Activated CD4-positive, CD25-positive, alpha-beta regulatory T cell treated with anti-CD3 and anti-CD28 coated beads, Interleukin-2, amount 50 U/mL, for 16 hours (primary cell): ENCODE measurements at regions not wholly inside any gene's neighbourhood (a gene's known extent, or its start where the extent isn't known, plus 50 kb on each side); places are given as distances from the start of the nearest gene placed in this dataset.
"Not testable (repeated sequence)": the region's sequence is repeated elsewhere in the genome, so short reads cannot be mapped to it uniquely, and the experiment has no call there.

ENCODE experiments used
- DNase-seq: peaks from one replicate; pipeline ENCODE4 v3.0.0-alpha.2; 2020; ENCODE audit warnings: low read depth, low spot score

DNA sequence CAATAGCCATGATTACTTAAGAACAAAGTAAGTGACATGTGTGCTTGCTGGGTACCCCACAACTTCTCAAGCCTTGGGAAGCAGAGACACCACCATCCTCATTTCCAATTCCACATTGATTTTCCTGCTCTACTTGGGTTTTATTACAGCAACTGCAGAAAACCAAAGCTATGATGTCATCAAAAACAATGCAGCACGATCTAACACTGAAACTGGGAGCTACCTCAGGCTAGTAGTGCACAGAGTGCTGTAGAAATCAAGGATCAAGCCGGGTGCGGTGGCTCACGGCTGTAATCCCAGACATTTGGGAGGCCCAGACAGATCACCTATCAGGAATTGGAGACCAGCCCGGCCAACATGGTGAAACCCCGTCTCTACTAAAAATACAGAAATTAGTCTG, 174.4 kb upstream of the MSX2 start:
- no peak for DNase-seq

DNA sequence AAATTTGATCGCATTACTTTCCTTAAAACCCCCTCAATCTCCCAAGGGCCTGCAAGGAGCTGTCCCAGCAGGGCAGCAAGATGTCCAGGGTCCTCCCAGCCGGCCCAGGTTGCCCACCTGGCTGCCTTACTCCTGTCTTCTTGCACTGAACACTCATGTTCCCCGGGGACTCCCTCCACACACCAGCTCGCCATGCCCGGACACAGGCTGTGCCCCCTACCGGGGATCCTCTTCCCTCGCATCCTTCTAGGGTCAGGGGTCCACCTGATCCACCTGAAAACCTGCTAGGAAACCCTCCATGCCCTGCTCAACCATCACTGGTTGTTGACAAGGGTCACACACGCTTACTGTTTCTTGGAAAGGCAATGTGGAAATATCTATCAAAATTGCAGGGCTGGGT, 172.0 kb upstream of the MSX2 start:
- DNase-seq = no peak

DNA sequence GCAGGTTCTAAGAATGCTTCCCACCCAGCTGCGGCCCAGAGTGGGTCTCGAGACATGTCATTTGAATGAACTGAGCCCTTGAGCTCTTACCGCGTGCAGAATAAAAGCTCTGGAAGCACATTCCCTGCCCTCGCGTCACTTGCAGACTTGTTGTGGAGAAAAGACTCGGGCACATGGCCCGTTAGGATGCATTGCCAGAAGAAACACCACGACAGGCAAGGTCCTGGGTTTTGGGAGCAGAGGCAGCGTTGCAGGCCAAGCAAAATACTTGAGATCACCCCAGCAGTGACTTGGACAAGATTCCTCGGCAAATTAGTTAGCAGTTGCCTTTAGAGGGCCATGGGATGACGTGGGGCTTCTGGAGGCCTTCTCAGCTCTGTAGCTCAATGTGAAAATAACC, 170.8 kb upstream of the MSX2 start:
- DNase-seq = no peak

DNA sequence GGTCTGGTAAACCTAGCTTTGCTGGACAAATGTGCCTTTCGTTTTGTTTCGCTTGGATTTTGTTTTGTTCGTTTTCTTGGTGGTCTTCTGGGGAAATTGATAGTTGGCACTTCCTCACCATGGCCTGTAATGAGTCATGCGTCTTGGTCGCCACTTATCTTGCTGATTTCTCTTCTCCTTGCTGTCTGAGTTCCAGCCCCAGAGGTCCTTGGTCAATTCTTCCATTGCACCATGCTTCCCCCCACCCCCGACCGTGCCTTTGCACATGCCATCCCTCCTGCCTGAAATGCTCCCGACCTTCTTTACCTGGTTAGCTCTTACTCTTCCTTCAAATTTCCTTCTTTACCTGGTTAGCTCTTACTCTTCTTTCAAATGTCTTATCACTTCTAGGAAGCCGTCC, 168.7 kb upstream of the MSX2 start:
- no peak for DNase-seq

DNA sequence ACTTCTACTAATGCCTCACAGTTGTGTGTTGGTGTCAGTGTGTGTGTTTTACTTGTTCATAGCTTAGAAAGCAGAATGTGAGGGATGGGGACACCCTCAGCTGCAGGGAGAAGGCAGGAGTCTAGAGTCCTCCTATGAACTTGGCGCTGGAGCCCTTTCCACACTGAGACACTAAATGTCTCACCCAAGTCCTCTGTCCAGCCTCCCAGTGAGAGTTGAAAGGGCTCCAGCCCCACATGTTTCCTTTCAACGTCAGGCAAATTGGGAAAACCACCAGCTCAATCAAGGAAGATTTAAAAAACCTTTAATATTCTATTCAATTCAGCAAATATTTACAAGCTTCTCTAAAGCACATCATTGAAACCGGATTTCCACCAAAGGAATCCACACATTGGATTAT, 167.6 kb upstream of the MSX2 start:
- no peak for DNase-seq

DNA sequence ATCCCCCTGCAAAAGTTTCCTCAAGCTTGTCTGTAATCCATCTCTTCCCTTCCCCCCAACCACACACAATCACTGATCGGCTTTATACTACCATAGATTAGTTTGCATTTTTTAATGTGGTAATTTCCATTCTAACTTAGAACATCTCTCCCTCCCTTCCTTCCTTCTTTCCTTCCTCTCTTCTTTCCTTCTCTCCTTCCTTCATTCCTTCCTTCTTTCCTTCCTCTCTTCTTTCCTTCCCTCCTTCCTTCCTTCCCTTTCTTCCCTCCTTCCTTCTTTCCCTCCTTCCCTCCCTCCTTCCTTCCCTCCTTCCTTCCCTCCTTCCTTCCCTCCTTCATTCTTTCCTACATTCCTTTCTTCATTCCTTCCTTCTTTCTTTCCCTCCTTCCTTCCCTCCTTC, 166.2 kb upstream of the MSX2 start:
- no peak for DNase-seq

DNA sequence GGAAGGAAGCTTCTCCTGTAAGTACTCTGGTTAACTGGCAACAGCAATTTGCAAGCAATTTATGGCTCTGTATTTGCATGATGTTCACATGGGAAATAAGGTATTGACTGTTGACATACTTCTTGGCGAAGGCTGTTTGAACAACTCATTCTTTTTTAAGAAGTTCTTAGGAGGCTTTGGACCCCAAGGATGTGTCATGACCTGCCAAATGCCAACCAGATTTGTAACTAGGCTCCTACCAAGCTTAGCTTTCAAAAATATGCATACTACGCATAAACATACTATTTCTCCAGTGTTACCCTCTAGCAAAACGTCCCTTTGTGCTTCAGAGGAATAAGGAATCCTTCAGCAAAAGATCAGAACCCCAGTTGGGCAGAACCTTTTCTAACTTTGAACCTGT, 165.2 kb upstream of the MSX2 start:
- DNase-seq = no peak

DNA sequence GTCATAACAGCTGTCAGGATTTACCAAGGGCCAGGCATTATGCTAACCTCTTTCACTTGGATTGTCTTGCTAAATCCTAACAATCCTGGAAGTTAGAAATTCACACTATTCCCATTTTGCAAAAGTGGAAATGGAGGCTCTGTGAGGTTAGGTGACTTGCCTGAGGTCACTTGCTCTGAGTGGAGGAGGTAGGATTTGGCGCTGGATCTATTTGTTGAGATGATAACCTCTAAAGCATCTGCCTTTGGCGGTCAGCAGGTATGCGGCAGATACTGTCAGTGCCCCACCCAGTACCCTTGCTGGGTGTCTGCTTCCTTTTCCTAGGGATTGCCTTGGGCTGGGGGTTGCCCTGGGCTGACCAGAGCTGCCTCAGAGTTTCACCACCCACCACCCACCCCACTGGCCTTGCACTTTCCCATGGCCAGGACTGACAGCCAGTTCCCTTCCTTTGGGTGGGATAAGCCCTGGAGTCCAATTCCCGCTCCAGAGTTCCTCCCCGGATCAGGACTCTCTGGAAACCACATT, 164.8 kb upstream of the MSX2 start:
- no peak for DNase-seq

DNA sequence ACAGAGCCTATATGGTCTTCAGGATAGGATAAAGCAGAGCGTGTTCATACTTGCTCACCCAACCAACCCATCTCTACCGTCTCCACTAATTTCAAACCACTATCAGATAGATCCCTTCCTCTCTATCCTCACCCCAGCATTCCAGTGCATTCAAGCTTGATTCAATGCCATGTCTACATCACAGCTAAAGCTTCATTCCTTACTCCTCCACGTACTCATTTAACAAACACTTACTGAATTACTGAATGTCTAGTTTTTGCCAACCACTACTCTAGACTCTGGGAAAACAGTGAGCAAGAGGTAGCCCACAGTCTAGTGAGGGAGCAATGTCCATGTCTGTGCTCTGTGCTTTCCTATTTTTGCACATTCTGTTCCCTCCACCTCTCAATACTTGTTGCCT, 163.5 kb upstream of the MSX2 start:
- DNase-seq = no peak

DNA sequence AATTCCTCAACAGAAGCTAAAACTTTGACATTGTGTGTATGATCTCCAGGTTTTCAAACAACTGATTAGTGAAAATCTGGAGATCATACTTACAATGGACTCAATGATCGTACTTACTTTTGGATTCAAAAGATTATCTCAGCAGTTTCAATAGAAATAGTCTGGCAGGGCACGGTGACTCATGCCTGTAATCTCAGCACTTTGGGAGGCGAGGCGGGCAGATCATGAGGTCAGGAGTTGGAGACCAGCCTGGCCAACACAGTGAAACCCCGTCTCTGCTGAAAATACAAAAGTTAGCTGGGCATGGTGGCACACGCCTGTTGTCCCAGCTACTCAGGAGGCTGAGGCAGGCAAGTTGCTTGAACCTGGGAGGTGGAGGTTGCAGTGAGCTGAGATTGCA, 161.3 kb upstream of the MSX2 start:
- DNase-seq = not testable (repeated sequence)

DNA sequence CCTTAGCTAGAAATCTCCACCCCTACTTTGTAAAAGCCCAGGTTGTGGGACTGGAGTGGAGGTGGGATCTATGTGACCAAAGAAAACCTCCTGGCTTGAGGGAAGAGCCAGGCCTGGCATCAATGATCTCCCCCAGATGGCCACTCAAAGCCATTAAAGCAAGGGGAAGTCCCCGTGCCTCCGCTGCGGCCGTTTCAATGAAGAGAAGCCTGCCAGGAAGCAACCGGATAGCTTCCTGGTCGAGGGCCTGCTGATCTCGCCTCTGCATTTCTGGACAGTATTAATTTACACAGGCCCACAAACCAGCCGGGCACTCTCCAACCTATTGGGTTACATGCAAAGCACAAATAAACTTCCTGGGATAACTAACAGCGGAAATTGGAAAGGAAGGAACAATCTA, 160.5 kb upstream of the MSX2 start:
- DNase-seq = no peak

DNA sequence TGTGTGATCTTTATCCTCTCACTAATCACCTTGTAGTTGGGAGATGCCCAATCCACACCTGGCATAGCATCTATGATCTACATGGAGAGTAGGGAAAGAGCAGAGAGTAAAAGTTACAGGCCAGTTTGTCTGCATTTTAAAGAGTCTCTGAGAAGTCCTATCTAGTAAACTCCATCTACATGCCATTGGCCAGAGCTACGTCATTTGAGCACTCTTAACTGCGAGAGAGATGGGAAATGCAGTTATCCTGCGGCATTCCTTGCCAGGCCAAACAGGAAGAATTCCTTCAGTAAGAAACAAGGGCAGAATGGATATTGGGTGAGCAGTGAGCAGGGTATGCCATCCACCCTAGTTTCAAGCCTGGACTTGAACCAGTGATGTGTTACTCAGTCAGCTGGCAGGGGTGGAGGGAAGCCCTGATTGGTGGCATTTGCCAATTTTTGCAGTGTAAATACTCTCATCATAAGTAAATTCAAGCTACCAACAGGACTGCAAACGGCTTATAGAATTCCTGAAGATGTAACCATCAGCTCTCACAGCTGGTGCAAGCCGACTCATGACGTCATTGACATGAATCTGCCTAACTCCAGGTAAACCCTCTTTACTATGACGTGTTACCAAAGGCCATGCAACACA, 156.8 kb upstream of the MSX2 start:
- DNase-seq = no peak

DNA sequence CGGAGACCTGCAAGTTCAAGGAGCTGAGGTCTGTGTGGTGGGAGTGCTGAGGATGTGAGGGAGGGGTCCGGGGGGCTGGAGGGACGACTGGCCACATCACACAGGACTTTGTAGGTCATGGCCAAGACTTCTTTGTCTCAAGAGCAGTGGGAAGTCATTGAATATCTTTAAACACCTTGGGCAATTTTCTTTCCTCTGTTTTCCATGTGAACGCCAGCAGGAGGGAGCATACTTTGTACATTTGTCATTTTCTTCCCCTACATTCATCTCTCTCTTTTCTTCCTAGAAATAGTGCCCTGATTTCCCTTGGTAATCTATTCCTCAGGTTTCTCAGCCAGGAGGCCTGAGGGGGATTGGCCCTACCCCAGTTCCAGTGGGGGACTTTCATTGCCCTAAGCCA, 153.7 kb upstream of the MSX2 start:
- no peak for DNase-seq

DNA sequence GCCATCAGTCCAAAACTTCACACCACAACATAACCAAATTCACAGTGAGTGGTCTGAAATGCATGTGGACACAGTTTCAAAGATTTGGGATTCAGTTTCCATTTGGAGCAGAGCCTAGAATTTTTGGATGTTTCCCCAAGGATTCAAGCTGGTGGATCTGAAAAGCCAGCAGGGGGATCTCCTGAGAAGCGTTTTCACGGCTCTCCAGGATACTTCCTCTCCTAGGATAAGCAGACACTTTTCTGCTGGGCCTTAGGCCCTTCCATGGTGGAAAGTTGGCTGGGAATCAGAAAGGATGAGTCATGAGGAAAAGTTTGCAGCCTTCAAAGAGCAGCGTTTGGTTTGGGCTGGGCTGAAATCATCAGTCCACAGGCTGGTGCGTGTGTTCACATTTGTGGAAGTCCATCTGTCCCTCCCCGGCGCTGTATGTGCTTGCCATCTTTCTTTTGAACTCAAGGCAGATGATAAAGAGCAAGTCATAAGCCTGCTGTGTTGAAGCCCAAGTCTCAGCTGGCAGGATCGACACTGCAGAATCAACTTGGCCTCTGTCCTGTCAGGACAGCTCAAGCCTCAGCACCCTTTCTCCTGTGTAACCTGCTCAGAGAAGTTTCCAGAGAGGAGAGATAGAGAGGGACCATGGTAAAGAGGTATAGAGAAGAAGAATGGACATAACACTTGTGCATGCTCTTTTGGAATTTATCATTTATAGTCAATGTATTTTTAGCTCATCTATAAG, 152.6 kb upstream of the MSX2 start:
- DNase-seq = no peak

DNA sequence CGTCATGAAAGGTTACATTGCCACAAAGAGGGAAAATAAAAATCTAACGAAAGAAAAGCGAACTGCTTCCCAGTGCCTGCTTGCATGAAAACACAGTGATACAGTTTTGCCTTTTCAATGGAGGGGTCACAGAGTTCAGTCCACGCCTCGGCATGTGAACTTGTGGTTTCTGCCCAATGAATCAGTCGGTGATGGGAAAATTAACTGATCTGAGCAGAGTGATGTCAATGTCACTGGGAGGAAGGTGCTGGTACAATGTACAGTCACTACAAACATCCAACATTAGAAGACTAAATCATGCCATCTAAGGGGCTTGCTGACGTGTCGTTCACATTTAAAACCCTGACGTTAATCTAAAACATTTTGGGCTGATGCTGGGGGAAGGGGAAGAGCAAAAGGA, 151.8 kb upstream of the MSX2 start:
- DNase-seq = no peak

DNA sequence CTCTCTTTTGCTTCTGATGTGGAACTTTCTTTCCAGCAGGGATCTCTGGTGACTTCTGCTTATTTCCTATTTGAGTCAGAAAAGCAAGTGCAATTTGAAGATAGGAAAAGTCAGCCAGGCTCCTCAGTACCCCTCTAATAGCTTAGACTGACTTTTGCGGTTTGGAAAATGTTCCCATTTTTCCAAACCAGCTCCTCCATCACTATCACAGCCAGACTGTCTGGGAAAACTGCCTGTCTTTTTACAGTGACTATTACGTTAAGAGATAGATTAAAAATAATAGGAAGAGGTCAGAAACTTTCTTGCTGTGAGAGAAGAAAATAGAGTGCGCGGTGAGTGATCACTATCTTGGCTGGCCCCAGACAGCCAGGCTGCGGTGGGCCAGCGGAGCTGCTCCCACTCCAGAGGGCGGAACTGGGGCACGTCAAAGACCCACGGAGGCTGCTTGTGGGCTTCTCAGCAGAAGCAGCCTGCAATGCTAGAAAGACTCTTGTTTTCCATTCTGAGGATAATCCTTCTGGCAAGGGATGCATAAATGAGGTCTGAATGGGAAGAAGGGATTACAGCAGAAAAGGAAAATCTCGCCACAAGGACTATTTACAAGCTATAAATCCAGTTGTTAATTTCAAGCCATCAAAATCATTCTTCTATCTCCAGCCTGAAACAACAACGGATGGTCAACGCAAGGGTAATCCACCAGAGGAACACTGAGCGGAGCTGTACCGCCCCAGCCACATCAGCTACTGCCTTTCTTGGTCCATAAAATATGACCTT, 151.0 kb upstream of the MSX2 start:
- no peak for DNase-seq

DNA sequence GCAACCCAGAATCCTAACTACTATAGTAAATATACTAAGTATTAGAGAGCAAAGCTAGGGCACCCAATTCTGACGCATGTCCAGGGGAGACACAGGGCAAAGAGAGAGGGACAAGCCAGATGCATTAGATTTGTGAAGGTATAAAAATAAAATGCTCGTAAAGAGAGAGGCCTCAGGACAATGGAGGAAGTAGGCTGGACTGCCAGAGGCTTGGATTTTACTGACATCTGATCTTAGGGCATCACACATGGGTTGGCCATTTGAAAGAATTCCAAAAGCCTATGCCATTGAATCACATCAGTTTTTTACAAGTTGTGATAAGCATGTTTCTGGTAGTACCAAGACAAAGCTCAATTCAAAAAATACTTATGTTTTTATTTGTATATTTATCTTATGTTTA, 149.3 kb upstream of the MSX2 start:
- no peak for DNase-seq

DNA sequence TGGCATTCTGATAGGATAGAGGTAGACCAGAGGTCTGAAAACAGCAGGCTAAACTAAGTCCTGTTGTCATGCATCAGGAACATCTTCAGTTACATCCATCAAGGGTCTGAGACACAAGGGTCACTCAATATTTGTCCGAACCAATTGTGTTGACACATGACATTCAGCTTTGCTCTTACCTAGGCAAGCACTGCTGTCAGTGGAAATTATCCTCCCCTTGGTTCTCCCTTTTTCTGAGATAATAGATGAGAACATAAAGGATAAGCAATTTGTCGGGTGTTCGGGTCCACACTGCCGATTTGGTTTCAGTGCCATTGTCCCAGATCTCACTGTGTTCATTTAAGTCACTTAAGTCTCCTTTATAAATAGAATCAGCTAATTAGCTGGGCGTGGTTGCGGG, 148.3 kb upstream of the MSX2 start:
- DNase-seq = no peak

DNA sequence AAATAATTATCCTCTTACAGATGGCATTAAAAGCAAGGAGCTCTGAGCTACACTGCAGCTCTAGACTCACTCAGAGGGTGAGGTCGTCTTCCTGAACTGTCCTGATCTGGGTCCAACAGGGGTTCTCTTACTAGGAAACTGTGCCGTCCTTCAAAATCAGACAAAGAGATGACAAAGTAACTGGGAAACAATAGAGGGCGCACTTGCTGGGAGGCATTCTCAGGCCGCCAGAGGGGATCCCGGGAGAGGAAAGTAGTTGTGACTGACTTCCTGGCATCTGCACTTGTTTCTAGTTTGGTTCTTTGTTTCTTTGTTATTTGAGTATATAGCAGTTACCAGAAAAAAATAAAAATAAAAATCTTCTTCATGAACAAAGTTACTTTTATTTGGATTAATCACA, 142.9 kb upstream of the MSX2 start:
- DNase-seq = no peak

DNA sequence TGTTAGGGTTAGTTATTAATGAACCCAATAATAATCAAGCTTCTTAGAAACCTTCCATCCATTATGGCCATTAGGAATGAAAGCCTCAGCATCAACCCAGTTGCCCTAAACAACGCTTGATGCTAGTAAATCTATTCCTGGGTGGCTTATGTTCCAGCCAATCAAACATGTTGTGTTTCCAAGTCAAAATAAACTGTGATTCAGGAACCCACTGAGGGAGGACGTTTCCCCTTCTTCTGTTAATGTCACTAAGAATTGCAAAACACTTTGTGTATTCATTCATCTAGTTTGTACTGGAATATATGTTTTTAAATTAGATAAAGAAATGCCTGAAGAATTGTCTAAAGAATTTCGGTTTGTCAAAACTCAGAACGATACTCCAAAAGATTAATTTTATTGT, 142.5 kb upstream of the MSX2 start:
- no peak for DNase-seq

DNA sequence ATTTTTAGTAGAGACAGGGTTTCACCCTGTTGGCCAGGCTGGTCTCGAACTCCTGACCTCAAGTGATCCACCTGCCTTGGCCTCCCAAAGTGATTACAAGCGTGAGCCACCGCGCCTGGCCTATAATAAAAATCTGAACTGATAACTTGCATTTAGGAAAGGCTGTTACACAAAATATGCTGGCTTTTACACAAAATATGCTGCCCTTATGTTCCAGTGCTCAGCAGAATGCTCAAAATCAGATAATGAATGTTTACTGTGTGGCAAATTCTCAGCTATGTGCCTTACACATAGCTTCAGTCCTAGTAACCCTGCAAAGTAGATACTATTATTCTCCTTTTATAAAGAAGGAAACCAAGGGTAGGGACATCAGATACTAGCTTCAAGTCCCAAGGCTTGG, 141.3 kb upstream of the MSX2 start:
- DNase-seq = no peak

DNA sequence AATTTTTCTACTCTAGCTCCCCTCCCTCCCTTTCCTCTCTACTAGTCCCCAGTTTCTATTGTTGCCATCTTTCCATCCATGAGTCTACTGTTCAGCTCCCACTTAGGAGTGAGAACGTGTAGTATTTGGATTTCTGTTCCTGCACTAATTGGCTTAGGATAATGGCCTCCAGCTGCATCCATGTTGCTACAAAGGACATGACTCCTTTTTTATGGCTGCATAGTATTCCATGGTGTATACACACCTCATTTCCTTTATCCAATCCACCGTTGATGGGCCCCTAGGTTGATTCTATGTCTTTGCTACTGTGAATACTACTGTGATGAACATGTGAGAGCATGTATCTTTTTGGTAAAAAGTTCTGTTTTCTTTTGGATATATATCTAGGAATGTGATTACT, 138.9 kb upstream of the MSX2 start:
- no peak for DNase-seq

DNA sequence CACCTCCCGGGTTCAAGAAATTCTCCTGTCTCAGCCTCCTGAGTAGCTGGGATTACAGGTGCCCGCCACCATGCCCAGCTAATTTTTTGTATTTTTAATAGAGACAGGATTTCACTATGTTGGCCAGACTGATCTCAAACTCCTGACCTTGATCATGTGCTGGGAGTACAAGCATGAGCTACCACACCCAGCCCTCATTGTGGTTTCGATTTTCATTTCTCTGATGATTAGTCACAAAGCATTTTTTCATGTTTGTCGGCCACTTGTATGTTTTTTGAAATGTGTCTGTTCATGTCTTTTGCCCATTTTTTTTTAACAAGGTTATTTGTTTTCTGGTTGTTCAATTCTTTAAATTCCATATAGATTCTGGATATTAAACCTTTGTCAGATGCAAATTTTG, 138.2 kb upstream of the MSX2 start:
- DNase-seq = not testable (repeated sequence)
